ENCODE measurements at regions not wholly inside any gene's neighbourhood (a gene's known extent, or its start where the extent isn't known, plus 50 kb on each side); places are given as distances from the start of the nearest gene placed in this dataset.

DNA sequence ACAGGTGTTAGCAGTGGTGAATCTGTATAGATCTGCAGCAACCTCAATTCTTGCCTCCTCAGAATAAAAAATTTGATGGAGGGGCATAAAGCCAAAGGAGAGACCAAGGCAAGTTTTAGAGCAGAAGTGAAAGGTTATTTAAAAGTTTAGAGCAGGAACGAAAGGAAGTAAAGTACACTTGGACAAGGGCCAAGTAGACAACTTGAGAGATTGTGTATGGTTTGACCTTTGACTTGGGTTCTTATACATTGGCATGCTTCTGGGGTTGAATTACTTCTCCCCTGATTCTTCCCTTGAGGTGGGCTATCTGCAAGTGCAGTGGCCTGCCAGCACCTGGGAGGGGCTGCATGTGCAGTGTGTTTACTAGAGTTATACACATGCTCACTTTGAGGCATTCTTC is 278.8 kb upstream of the NDST3 start:
- intact Hi-C loops (cut with DNase I) = no loop called here
- ATAC-seq = no peak
- no peak for DNase-seq (ENCODE audit: missing footprints)

DNA sequence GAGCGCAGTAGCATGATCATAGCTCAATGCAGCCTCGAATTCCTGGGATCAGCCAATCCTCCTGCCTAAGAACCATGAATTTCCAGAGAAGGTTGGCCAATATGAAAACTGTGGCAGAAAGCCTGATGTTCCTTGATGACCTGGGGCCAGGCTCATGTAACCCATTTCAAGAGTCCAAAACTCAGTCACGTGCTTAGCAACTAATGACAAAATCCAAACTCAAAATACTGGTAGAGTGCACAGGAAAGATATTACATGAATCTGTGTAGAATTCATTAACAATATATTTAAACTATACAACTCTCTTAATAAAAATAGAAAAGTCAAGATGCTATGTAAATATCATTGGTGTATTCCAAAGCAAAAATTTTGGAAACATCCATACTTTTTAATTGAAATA is 265.7 kb upstream of the NDST3 start:
- DNase-seq (ENCODE audit: missing footprints) (no peak), ATAC-seq (no peak)
- intact Hi-C loops (cut with DNase I) = no loop called here

DNA sequence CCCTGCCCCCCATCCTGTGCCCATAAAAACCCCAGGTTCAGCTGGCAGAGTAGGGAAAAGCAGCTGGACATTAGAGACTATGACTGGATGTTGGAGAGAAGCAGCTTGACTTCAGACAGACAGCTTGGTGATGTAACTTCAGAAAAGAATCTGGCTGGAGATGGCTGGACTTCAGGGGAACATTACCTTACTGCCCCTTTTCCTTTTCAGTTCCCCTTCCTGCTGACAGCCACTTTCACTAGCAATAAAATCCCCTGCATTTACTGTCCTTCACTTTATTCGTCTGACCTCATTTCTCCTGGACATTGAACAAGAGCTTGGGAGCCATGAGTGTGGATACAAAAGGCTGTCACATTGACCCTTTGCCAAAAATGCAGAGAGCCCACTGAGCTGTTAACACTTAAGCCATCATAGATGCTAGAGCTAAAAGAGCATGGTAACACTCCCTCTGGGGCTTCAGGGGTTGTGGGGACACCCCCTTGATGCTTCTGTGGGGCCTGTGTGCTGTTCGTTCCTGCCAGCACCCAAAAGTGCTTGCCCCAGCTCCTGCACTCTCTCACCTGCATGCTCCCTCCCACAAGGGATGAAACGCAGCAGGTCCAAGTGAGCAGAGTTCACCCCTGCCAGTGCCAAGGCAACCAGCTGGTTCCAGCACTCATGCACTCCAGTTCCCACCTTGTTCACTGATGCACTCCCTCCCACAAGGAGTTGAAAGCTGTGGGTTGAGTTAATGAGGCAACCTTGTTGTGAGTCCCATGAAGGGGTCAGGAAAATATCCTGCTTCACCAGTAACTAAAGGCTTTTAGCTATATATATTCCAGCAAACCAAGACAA is 263.8 kb upstream of the NDST3 start:
- ATAC-seq = no peak

GRCh38 chr4:117771647-117772337 is 262.5 kb upstream of the NDST3 start:
- intact Hi-C loops (cut with DNase I) = no loop called here
- no peak for DNase-seq (ENCODE audit: missing footprints)
- no peak for ATAC-seq

More for the DNA sequence above, 263.8 kb upstream of the NDST3 start:
- DNase-seq (ENCODE audit: missing footprints) = no peak
- intact Hi-C loops (cut with DNase I) = no loop called here

- no peak for DNase-seq (ENCODE audit: missing footprints)
- no peak for ATAC-seq
- intact Hi-C loops (cut with DNase I) = no loop called here
Measured at GRCh38 chr4:117773064-117773936, 261.0 kb upstream of the NDST3 start.

GRCh38 chr4:117777721-117778120 is 256.6 kb upstream of the NDST3 start:
- ATAC-seq (no peak), DNase-seq (ENCODE audit: missing footprints) (no peak)
- intact Hi-C loops (cut with DNase I) = no loop called here

DNA sequence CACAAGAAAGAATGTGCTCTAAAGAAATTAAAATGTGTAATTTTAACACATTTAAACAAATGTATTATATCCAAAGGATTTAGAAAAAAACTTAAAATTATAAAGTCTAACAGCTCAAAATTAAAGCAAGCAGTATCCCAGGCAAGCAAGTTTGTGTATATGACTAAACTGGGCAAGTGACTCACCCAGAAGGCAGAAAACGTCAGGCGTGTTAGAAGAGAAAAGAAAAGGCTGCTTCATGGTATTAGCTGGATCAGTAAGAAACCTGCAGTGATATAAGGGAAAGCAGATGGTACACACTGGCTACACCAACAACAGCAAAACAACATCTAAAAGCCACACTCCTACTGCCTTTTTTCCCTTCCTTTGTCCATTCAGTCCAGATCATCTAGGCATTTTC is 250.6 kb upstream of the NDST3 start:
- intact Hi-C loops (cut with DNase I) = no loop called here
- ATAC-seq = no peak
- DNase-seq (ENCODE audit: missing footprints) = no peak

GRCh38 chr4:117784266-117784665 is 250.0 kb upstream of the NDST3 start:
- intact Hi-C loops (cut with DNase I) = no loop called here
- ATAC-seq (no peak), DNase-seq (ENCODE audit: missing footprints) (no peak)

DNA sequence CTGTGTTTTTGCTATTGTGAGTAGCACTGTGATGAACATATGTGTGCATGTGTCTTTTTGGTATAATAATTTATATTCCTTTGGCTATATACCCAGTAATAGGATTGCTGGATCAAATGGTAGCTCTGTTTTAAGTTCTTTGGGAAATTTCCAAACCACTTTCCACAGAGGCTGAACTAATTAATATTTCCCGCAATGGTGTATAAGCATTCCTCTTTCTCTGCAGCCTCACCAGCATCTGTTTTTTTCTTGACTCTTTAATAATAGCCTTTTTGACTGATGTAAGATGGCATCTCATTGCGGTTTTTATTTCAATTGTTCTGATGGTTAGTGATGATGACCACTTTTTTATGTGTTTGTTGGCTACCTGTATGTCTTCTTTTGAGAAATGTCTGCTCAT is 247.7 kb upstream of the NDST3 start:
- no peak for ATAC-seq
- intact Hi-C loops (cut with DNase I) = no loop called here
- DNase-seq (ENCODE audit: missing footprints) = no peak

DNA sequence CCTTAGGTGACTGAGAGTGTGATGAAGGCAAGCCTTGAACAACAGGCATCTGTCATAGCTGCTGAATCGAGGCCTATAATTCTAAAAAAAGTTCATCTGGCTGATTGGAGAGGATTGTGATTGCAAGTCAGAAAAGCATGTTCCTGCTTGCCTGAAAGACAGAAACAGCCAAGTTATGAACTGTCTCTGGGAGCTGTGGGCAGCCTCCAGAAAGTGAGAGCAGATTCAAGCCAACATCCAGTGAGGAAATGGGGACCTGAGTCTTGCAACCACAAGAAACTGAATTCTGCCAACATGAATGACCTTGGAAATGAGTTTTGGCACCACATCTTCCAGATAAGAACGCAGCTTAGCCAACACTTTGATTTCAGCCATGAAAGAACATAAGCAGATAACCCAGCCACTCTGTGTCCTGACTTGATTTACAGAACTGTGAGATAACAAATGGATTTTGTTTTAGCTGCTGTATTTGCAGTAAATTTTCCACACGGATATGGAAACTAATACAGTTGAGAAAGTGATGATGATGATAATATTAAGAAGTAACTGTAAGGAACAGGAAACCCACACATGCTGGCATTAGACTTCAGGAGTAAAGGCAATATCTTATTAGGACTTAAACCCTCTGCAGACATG is 240.3 kb upstream of the NDST3 start:
- ATAC-seq = no peak

GRCh38 chr4:117796677-117797076 is 237.6 kb upstream of the NDST3 start:
- DNase-seq (ENCODE audit: missing footprints) = no peak
- intact Hi-C loops (cut with DNase I) = no loop called here
- ATAC-seq = no peak

More for the DNA sequence above, 240.3 kb upstream of the NDST3 start:
- DNase-seq (ENCODE audit: missing footprints) = no peak
- intact Hi-C loops (cut with DNase I) = no loop called here

GRCh38 chr4:117800636-117801035 is 233.7 kb upstream of the NDST3 start:
- intact Hi-C loops (cut with DNase I) = no loop called here
- DNase-seq (ENCODE audit: missing footprints) (no peak), ATAC-seq (no peak)

- ATAC-seq = no peak
- no peak for DNase-seq (ENCODE audit: missing footprints)
- intact Hi-C loops (cut with DNase I) = no loop called here
Measured at GRCh38 chr4:117801756-117802155, 232.5 kb upstream of the NDST3 start.

GRCh38 chr4:117811731-117812130 is 222.6 kb upstream of the NDST3 start:
- DNase-seq (ENCODE audit: missing footprints) (no peak), ATAC-seq (no peak)
- intact Hi-C loops (cut with DNase I) = no loop called here

DNA sequence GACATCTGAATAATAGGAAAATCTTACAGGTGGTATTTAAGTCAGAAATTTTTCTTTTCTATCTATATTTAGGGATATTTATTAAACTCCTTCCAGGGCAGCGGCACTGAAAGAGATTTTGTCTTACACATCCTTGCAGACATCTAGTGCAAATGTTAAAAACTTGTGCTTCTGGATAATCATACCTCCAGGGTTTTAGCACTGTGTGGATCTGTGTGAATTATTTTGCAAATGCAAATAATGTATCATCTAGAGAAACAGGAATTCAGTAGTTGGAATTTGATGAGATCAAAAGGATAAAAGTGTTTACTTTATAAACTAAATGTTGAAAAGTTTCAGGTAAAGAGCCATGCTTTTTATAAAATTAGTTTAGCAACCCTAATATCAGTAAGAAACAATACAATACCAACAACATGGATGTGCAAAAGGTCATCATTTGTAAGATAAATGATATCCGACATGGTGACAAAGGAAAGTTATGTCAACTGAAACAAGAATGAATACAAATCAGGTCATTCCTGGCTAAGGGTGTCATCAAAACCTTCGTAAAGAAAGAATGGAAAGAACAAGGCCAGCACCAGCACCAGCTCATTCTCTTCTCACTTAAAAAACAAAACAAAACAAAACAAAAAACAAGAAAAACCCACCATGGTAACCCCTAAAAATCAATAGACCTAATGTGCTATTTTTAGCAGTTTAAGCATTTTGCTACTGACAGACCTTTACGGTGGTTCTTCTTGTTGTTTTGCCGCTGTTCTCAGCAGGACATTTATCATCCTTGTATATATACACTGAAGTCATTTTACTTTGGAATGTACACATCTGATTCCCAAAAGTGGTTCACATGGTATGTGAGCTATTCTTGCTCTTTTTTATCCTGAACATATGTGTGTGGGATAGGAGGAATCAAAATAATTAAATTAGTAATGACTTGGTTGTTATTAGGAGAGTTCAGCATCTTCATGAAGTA is 219.7 kb upstream of the NDST3 start:
- intact Hi-C loops (cut with DNase I) = no loop called here

GRCh38 chr4:117817301-117817700 is 217.0 kb upstream of the NDST3 start:
- intact Hi-C loops (cut with DNase I) = no loop called here
- no peak for ATAC-seq
- DNase-seq (ENCODE audit: missing footprints) = no peak

More for the DNA sequence above, 219.7 kb upstream of the NDST3 start:
- no peak for DNase-seq (ENCODE audit: missing footprints)
- no peak for ATAC-seq

GRCh38 chr4:117821834-117822233 is 212.5 kb upstream of the NDST3 start:
- intact Hi-C loops (cut with DNase I) = no loop called here
- no peak for DNase-seq (ENCODE audit: missing footprints)

GRCh38 chr4:117823388-117823787 is 210.9 kb upstream of the NDST3 start:
- no peak for ATAC-seq
- intact Hi-C loops (cut with DNase I) = no loop called here
- no peak for DNase-seq (ENCODE audit: missing footprints)

More at GRCh38 chr4:117821834-117822233, 212.5 kb upstream of the NDST3 start:
- ATAC-seq = no peak
